ENCODE measurements at regions not wholly inside any gene's neighbourhood (a gene's known extent, or its start where the extent isn't known, plus 50 kb on each side); places are given as distances from the start of the nearest gene placed in this dataset.

DNA sequence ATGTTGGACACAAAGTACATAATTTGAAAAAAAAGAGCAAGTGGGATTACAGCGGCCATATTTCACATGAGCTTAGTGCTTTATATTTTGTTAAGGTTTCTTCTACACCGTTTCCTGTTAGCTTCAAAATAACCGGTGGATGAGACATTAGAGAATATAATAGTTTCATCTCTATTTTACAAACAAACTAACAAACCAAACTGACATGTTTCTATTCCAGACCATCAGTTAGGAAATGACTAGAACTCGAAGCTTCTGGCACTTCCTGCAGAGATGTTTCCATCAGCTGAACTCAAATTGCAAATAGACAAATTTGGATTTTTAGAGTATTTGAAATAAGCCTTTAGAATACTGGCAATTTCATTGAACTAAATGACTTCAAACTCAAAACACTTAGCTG is 86.5 kb downstream of the MTRR start:
- Histone ChIP-seq H3K36me3 (ENCODE audit: control insufficient read depth, insufficient read depth, low read length) (no peaks in the 10 kb centered on the region), H3K4me3 (ENCODE audit: low read length) (no peak overlapping the region), H3K4me1 (ENCODE audit: control insufficient read depth, insufficient read depth, low read length) (no peaks in the 10 kb centered on the region), H3K27me3 (ENCODE audit: control insufficient read depth, insufficient read depth, low read length) (no peaks in the 10 kb centered on the region; the same call in 1 of the 2 replicates), H3K27ac (ENCODE audit: low read length) (no peak overlapping the region), H3K9me3 (ENCODE audit: control insufficient read depth, insufficient read depth, low read length) (no peaks in the 10 kb centered on the region)
- no CpG with 5 or more reads among the region's 4 CpGs for WGBS (ENCODE audit: insufficient coverage, insufficient read length)
- DNase-seq (ENCODE audit: low read depth, low spot score) = no peak

DNA sequence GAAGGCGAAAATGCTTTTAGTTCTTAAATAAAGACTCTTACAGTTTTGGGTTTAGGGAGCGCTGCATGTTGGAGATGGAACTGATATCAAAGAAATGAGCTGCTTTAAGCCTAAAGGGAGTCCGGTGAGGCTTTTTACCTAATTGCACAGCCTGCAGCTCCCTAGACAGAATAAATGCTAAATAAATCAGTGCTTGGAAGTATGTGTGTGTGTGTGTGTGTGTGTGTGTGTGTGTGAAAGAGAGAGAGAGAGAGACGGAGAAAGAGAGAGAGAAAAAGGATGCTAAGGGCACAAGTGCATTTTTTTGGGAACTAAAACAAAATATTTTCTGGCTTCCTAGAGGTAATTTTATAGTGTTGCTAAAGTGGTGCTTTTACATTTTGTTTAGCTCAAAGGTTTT is 88.4 kb downstream of the MTRR start:
- no peaks in the 10 kb centered on the region for H3K36me3 ChIP-seq (ENCODE audit: control insufficient read depth, insufficient read depth, low read length)
- H3K9me3 ChIP-seq (ENCODE audit: control insufficient read depth, insufficient read depth, low read length) = no peaks in the 10 kb centered on the region
- H3K27ac ChIP-seq (ENCODE audit: low read length) = no peak overlapping the region
- no peak for DNase-seq (ENCODE audit: low read depth, low spot score)
- no peaks in the 10 kb centered on the region; the same call in 1 of the 2 replicates for H3K27me3 ChIP-seq (ENCODE audit: control insufficient read depth, insufficient read depth, low read length)
- H3K4me1 ChIP-seq (ENCODE audit: control insufficient read depth, insufficient read depth, low read length) = no peaks in the 10 kb centered on the region
- H3K4me3 ChIP-seq (ENCODE audit: low read length) = no peak overlapping the region
- WGBS (ENCODE audit: insufficient coverage, insufficient read length) = no CpG with 5 or more reads among the region's 4 CpGs

DNA sequence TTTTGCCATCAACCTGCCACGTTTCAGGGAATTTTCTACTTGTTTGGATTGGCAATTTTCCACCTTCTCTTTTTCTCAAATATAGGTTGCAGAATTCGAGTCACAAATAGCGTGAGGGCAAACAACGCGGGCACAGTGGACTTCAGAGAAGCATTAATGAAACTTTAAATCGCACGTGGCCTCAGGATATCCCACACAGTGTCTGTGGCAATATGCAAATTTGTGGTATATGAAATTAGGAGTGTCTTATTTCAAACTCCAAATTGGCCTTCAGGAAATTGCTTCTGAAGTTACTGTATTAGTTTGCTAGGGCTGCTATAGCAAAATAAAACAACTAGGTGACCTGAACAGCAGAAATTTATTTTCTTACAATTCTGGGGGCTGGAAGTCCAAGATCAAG is 91.2 kb downstream of the MTRR start:
- WGBS (ENCODE audit: insufficient coverage, insufficient read length) = no CpG with 5 or more reads among the region's 7 CpGs
- Histone ChIP-seq H3K4me3 (ENCODE audit: low read length) (no peak overlapping the region), H3K36me3 (ENCODE audit: control insufficient read depth, insufficient read depth, low read length) (no peaks in the 10 kb centered on the region), H3K27me3 (ENCODE audit: control insufficient read depth, insufficient read depth, low read length) (no peaks in the 10 kb centered on the region), H3K9me3 (ENCODE audit: control insufficient read depth, insufficient read depth, low read length) (no peaks in the 10 kb centered on the region), H3K27ac (ENCODE audit: low read length) (no peak overlapping the region), H3K4me1 (ENCODE audit: control insufficient read depth, insufficient read depth, low read length) (no peaks in the 10 kb centered on the region)
- DNase-seq (ENCODE audit: low read depth, low spot score) = no peak

DNA sequence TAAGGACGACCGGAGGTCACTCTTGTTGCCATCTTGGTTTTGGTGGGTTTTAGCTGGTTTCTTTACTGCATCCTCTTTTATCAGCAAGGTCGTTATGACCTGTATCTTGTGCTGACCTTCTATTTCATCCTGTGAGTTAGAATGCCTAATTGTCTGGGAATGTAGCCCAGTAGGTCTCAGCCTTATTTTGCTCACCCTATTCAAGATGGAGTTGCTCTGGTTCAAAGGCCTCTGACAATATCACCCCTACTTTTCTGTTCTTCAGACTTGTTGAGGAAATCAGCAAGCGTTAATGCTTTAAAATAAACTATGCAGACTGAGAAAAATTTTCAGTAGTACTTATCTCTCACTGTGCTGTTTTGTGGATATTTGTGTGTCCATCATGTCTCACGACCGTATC is 92.6 kb downstream of the MTRR start:
- H3K9me3 ChIP-seq (ENCODE audit: control insufficient read depth, insufficient read depth, low read length) = no peaks in the 10 kb centered on the region
- no CpG with 5 or more reads among the region's 6 CpGs for WGBS (ENCODE audit: insufficient coverage, insufficient read length)
- no peak overlapping the region for H3K4me3 ChIP-seq (ENCODE audit: low read length)
- DNase-seq (ENCODE audit: low read depth, low spot score) = no peak
- no peaks in the 10 kb centered on the region for H3K36me3 ChIP-seq (ENCODE audit: control insufficient read depth, insufficient read depth, low read length)
- no peaks in the 10 kb centered on the region for H3K27me3 ChIP-seq (ENCODE audit: control insufficient read depth, insufficient read depth, low read length)
- H3K4me1 ChIP-seq (ENCODE audit: control insufficient read depth, insufficient read depth, low read length) = no peaks in the 10 kb centered on the region
- H3K27ac ChIP-seq (ENCODE audit: low read length) = no peak overlapping the region

DNA sequence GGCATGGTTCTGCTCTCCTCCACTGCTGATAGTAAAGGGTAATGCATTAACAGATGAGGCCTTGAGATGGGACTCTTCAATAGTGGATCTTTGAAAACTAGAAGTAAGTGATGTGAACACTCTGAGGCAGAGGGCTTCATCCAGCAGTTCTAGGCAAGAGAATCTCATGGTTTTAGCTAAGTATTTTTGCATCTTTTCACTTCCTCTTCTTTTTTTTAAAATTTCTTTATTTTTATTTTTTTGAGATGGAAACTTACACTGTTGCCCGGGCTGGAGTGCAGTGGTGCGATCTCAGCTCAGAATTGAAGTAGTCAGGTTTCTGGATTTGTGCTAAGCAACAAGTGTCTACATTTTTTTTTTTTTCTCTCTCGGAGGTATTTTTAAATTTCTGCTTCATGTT is 101.9 kb downstream of the MTRR start:
- Histone ChIP-seq H3K9me3 (ENCODE audit: control insufficient read depth, insufficient read depth, low read length) (no peaks in the 10 kb centered on the region), H3K27ac (ENCODE audit: low read length) (no peak overlapping the region), H3K36me3 (ENCODE audit: control insufficient read depth, insufficient read depth, low read length) (no peaks in the 10 kb centered on the region), H3K4me1 (ENCODE audit: control insufficient read depth, insufficient read depth, low read length) (no peaks in the 10 kb centered on the region), H3K4me3 (ENCODE audit: low read length) (no peak overlapping the region), H3K27me3 (ENCODE audit: control insufficient read depth, insufficient read depth, low read length) (no peaks in the 10 kb centered on the region)
- WGBS (ENCODE audit: insufficient coverage, insufficient read length) = no CpG with 5 or more reads among the region's 3 CpGs
- DNase-seq (ENCODE audit: low read depth, low spot score) = no peak

DNA sequence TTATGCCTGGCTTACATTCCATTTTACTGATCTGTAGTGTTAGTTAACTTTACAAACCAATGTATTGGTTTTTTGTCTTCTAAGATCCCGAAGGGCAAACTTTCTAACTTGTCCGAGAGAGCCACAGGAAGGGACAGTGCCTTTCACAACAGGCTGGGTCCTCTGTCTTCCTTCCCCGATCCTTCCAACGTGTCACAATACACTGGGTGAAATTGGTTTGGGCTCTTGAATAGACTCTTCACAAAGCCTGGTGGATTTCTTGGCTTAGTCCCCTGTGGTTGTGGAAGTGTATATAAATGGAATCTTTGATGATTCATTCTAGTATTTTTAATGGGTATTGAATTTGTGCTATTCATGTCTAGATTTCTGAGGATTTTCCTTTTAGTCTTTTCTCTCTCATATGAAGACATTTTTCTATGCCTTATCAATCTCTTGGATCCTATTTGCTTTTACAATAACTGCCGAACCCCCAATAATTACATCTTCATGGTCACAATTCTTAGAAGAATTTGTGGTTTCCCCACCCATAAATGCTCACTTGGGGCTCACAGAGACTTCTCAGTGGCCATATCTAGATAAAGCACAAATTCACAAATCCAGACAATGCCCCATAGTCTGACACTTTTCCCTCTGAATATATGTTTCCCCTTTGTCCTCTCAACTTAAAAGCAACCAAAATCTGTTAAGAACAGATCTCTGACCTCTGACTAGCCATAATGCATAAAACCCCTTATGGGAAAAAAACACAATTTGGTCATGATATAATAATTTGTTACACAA is 107.7 kb downstream of the MTRR start:
- H3K9me3 ChIP-seq (ENCODE audit: control insufficient read depth, insufficient read depth, low read length) = no peaks in the 10 kb centered on the region
- no peak overlapping the region for H3K27ac ChIP-seq (ENCODE audit: low read length)
- H3K36me3 ChIP-seq (ENCODE audit: control insufficient read depth, insufficient read depth, low read length) = no peaks in the 10 kb centered on the region
- H3K4me1 ChIP-seq (ENCODE audit: control insufficient read depth, insufficient read depth, low read length) = no peaks in the 10 kb centered on the region
- no peak overlapping the region for H3K4me3 ChIP-seq (ENCODE audit: low read length)
- no CpG with 5 or more reads among the region's 5 CpGs for WGBS (ENCODE audit: insufficient coverage, insufficient read length)
- no peak for DNase-seq (ENCODE audit: low read depth, low spot score)
- no peaks in the 10 kb centered on the region for H3K27me3 ChIP-seq (ENCODE audit: control insufficient read depth, insufficient read depth, low read length)

DNA sequence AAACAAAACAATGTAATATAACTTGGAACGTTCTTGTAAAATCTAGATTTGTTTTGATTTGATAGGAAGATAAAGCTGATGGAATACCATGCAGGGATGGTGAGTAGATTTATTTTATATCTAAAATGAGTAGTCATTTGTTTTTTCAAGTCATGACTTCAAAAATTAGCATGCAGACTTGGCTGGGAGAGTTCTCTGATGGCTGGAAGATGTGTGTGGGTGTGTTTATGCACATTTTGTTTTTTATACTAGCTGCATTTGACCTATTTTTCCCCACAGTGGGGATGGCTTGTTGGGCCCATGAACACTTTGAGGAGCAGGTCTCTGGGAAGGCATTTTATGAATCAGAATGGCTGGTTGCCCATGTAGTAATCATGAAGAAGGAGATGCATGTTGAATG is 109.2 kb downstream of the MTRR start:
- Histone ChIP-seq H3K27me3 (ENCODE audit: control insufficient read depth, insufficient read depth, low read length) (no peaks in the 10 kb centered on the region), H3K27ac (ENCODE audit: low read length) (no peak overlapping the region), H3K4me3 (ENCODE audit: low read length) (no peak overlapping the region), H3K9me3 (ENCODE audit: control insufficient read depth, insufficient read depth, low read length) (no peaks in the 10 kb centered on the region), H3K36me3 (ENCODE audit: control insufficient read depth, insufficient read depth, low read length) (no peaks in the 10 kb centered on the region), H3K4me1 (ENCODE audit: control insufficient read depth, insufficient read depth, low read length) (no peaks in the 10 kb centered on the region)
- WGBS (ENCODE audit: insufficient coverage, insufficient read length) = no CpG with 5 or more reads among the region's 1 CpG
- DNase-seq (ENCODE audit: low read depth, low spot score) = no peak

DNA sequence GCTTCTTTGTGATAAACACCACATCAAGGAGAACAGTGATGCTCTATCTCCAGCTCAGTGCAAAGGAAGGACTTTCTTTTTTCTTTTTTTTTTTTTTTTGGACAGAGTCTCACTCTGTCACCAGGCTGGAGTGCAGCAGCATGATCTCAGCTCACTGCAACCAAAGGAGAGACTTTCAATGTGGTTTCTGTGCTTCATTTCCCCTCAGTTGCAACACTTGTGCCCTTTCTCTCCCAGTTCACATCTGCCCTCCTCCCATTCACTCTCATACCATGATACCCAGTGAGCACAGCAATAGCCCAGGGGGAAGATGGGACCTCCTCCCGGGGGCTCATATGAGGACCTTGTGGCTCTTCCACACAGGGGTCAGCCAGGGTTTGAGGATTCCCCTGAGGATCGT is 110.0 kb downstream of the MTRR start:
- H3K36me3 ChIP-seq (ENCODE audit: control insufficient read depth, insufficient read depth, low read length) = no peaks in the 10 kb centered on the region
- no peak overlapping the region for H3K4me3 ChIP-seq (ENCODE audit: low read length)
- no peaks in the 10 kb centered on the region for H3K4me1 ChIP-seq (ENCODE audit: control insufficient read depth, insufficient read depth, low read length)
- no peaks in the 10 kb centered on the region for H3K9me3 ChIP-seq (ENCODE audit: control insufficient read depth, insufficient read depth, low read length)
- no CpG with 5 or more reads among the region's 2 CpGs for WGBS (ENCODE audit: insufficient coverage, insufficient read length)
- no peak for DNase-seq (ENCODE audit: low read depth, low spot score)
- no peak overlapping the region for H3K27ac ChIP-seq (ENCODE audit: low read length)
- no peaks in the 10 kb centered on the region for H3K27me3 ChIP-seq (ENCODE audit: control insufficient read depth, insufficient read depth, low read length)

DNA sequence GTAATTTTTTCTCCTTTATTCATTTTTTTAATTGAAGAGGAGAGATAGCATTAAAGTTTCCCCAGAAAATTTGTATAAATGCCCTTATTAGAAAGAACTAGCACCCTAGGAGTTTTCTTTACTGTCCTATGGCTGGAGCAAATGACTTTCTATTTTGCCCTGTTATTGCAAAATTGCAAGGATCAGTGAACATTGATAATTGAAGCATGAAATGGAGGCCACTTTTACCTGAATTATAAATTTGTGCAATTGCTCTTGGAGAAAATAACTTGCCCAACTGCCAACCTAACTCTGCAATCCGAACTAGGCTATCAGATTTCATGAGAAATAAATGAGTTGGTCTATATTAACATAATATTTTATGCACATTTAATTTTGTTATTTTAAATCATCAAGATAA is 111.9 kb downstream of the MTRR start:
- no peaks in the 10 kb centered on the region for H3K9me3 ChIP-seq (ENCODE audit: control insufficient read depth, insufficient read depth, low read length)
- no peak overlapping the region for H3K4me3 ChIP-seq (ENCODE audit: low read length)
- WGBS (ENCODE audit: insufficient coverage, insufficient read length) = no CpG with 5 or more reads among the region's 1 CpG
- H3K27ac ChIP-seq (ENCODE audit: low read length) = no peak overlapping the region
- no peaks in the 10 kb centered on the region for H3K36me3 ChIP-seq (ENCODE audit: control insufficient read depth, insufficient read depth, low read length)
- H3K4me1 ChIP-seq (ENCODE audit: control insufficient read depth, insufficient read depth, low read length) = no peaks in the 10 kb centered on the region
- no peaks in the 10 kb centered on the region for H3K27me3 ChIP-seq (ENCODE audit: control insufficient read depth, insufficient read depth, low read length)
- DNase-seq (ENCODE audit: low read depth, low spot score) = no peak

DNA sequence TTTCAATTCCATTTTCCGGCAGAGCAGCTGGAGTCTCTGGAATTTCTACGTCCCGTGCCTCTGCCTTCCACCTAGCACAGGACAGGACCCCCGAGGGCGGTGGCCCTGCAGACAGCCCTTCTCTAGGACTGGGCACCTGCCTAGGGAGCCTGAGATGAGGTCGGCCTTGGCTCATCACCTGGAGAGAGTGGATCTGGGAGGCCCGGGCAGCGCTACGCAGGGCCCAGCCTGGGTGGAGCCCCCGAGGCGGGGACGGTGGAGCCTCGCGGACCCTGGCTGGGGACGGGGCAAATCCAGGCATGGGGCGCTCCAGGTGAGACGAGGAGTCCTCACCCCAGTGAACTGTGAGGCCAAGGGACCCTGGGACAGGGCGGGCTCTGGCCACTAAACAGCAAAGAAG is 114.5 kb downstream of the MTRR start:
- no peaks in the 10 kb centered on the region for H3K4me1 ChIP-seq (ENCODE audit: control insufficient read depth, insufficient read depth, low read length)
- no peaks in the 10 kb centered on the region for H3K27me3 ChIP-seq (ENCODE audit: control insufficient read depth, insufficient read depth, low read length)
- DNase-seq (ENCODE audit: low read depth, low spot score) = no peak
- no peaks in the 10 kb centered on the region for H3K9me3 ChIP-seq (ENCODE audit: control insufficient read depth, insufficient read depth, low read length)
- H3K27ac ChIP-seq (ENCODE audit: low read length) = no peak overlapping the region
- no CpG with 5 or more reads among the region's 18 CpGs for WGBS (ENCODE audit: insufficient coverage, insufficient read length)
- H3K4me3 ChIP-seq (ENCODE audit: low read length) = no peak overlapping the region
- no peaks in the 10 kb centered on the region for H3K36me3 ChIP-seq (ENCODE audit: control insufficient read depth, insufficient read depth, low read length)

DNA sequence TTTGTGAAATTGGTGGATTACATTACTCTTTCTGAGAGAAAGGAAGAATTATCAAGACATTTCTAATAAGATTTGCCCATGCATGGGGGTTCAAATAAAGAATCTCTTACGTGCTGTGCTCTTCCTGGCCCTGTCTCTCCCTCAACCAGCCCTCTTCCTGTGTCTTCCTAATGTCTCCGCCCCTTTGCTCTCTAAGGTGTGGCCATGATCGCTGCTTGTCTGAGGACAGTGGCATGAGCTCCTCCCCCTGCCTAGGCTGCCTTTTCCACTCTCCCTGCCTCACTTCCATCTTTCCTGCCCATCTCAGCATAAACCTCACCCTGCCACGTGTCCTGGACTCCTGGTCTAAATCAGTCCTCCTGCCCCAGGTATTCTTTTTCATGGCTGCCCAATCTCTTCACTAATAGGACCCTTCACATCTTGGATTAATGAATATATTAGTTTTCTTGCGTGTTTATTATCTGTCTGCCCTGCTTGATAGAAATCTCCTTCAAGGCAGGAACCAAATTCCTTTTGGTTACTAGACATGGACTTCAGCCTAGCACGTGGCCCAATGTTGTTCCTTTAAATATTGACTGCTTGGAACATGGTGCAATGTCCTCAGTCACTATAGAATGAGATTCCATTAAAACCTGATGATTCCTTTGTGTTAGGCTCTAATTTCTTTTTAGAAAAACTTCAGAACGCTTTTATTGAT is 122.3 kb downstream of the MTRR start:
- WGBS (ENCODE audit: insufficient coverage, insufficient read length) = no CpG with 5 or more reads among the region's 7 CpGs
- Histone ChIP-seq H3K36me3 (ENCODE audit: control insufficient read depth, insufficient read depth, low read length) (no peaks in the 10 kb centered on the region), H3K4me1 (ENCODE audit: control insufficient read depth, insufficient read depth, low read length) (no peaks in the 10 kb centered on the region), H3K27me3 (ENCODE audit: control insufficient read depth, insufficient read depth, low read length) (no peaks in the 10 kb centered on the region), H3K27ac (ENCODE audit: low read length) (no peak overlapping the region), H3K4me3 (ENCODE audit: low read length) (no peak overlapping the region), H3K9me3 (ENCODE audit: control insufficient read depth, insufficient read depth, low read length) (no peaks in the 10 kb centered on the region)
- DNase-seq (ENCODE audit: low read depth, low spot score) = peak; percentile 64

All from iPS DF 6.9 (cell line).